Choroid plexus epithelial cell (primary cell): ENCODE measurements at regions not wholly inside any gene's neighbourhood (a gene's known extent, or its start where the extent isn't known, plus 50 kb on each side); places are given as distances from the start of the nearest gene placed in this dataset.

Source experiments
- DNase-seq: peaks from one replicate; pipeline ENCODE4 v3.0.0-alpha.2; 2010; ENCODE audit warnings: low read depth
- H3K4me3 ChIP-seq: 2 replicates; pipeline ENCODE4 v1.5.1; 2011; ENCODE audit warnings: low read depth, mild to moderate bottlenecking, control low read depth, low read length, moderate library complexity
- TF ChIP-seq, protein P1 (sequence below): conservative IDR thresholded peaks from 2 replicates; pipeline ENCODE4 v1.5.1; 2011; ENCODE audit warnings: low read depth, mild to moderate bottlenecking, control low read depth, inconsistent platforms, low read length, moderate library complexity

- DNase-seq, result no peak
- H3K4me3 ChIP-seq, result no peak overlapping the region
- TF ChIP-seq, protein P1, sequence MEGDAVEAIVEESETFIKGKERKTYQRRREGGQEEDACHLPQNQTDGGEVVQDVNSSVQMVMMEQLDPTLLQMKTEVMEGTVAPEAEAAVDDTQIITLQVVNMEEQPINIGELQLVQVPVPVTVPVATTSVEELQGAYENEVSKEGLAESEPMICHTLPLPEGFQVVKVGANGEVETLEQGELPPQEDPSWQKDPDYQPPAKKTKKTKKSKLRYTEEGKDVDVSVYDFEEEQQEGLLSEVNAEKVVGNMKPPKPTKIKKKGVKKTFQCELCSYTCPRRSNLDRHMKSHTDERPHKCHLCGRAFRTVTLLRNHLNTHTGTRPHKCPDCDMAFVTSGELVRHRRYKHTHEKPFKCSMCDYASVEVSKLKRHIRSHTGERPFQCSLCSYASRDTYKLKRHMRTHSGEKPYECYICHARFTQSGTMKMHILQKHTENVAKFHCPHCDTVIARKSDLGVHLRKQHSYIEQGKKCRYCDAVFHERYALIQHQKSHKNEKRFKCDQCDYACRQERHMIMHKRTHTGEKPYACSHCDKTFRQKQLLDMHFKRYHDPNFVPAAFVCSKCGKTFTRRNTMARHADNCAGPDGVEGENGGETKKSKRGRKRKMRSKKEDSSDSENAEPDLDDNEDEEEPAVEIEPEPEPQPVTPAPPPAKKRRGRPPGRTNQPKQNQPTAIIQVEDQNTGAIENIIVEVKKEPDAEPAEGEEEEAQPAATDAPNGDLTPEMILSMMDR, result no peak
Measured at GRCh38 chr6:168380956-168381605, 59.9 kb upstream of the SMOC2 start.

- TF ChIP-seq, protein P1, result no peak
- DNase-seq, result no peak
- no peak overlapping the region for H3K4me3 ChIP-seq
Measured at GRCh38 chr6:168381726-168382458, 59.1 kb upstream of the SMOC2 start.

DNA sequence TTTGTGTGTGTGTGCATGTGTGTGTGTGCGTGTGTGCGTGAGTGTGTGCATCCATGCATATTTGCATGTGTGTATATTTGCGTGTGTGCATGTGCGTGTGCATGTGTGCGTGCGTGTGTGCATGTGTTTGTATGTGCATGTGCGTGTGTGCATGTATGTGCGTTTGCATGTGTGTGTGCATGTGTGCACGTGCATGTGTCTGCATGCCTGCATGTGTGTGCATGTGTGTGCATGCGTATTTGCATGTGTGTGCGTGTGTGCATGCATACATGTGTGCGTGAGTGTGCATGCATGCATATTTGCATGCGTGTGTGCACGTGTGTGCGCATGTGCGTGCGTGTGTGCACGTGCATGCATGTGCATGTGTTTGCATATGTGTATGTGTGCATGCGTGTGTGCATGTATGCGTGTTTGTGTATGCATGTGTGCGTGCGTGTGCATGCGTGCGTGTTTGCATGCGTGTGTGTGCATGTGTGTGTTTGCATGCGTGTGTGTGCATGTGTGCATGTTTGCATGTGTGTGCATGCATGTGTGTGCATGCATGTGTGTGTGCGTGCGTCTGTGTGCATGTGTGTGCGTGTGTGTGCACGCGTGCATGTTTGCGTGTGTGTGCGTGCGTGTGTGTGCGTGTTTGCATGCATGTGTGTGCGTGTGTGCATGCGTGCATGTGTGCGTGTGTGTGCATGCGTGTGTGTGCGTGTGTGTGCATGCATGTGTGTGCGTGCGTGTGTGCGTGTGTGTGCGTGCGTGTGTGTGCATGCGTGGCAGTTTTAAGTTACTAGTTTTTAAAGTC lies 57.7 kb upstream of the SMOC2 start:
- no peak for DNase-seq
- H3K4me3 ChIP-seq, result no peak overlapping the region
- TF ChIP-seq, protein P1, result no peak

DNA sequence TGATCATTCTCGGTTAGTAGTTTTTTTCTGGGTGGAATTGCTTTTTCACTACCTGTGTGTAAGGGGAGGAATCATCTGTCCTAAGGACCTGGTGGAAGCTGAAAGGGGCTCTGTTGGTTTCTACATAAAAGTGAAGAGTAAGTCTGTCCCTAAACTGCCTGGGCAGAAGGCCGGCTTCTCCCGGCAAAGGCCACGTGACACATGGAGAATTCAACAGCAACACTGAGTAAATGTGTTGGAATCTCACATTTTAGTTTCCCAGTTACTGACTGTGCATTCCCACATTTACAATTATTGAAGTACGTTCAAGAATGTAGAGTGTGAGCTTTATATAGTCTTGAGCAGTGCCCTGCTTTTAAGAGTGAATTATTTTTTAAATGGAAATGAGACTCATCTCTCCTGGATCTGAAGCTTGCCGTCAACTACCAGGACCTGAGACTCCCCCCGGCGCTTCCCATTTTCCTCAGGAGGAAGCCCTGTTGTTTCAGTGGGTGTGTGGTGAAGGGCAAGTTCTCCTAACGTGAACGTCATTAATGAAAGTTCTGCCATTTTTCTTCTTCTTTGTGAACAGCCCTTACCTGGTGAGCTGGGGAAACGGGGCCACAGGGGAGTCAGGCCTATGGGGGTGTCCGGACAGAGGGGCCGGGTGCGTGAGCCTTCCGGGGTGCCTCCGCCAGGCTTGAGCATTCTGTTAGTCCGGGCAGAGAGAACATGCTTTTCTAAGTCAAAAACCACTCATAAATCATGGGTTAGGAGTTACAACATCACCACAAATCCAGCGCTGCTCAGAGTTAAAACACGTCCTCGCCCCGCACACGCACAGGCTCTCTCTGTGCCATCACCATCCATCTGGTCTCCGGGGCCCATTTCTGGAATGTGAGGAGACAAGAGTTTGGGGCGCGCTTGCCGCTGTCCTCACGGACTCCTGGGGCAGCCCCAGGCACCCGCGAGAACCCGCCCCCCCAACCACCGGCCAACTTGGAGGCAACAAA lies 56.6 kb upstream of the SMOC2 start:
- DNase-seq, result no peak
- TF ChIP-seq, protein P1, result no peak
- no peak overlapping the region for H3K4me3 ChIP-seq

GRCh38 chr6:168385037-168385759 lies 55.8 kb upstream of the SMOC2 start:
- H3K4me3 ChIP-seq, result no peak overlapping the region
- DNase-seq, result no peak
- TF ChIP-seq, protein P1, result no peak
